Gastroesophageal sphincter (tissue), 4 donors: ENCODE measurements at regions not wholly inside any gene's neighbourhood (a gene's known extent, or its start where the extent isn't known, plus 50 kb on each side); places are given as distances from the start of the nearest gene placed in this dataset.

ENCODE experiments used
- ATAC-seq: fragments of 150-250 bp; one replicate; pipeline ENCODE4 v1.9.1; 2016; ENCODE audit warnings: mild to moderate bottlenecking, moderate library complexity
- H3K27ac ChIP-seq, 4 donors: fragments of 200-600 bp; sonication (generic) in 3 of 4; 1 replicate in 3 of 4; 2 replicates in 1 of 4; pipeline ENCODE4 v1.5.1; 2016 to 2019
- H3K27me3 ChIP-seq: fragments of 200-600 bp; sonication (generic); one replicate; pipeline ENCODE4 v1.5.1; 2019
- H3K36me3 ChIP-seq, 2 donors: fragments of 200-600 bp; sonication (generic); one replicate each; pipeline ENCODE4 v1.5.1; 2019; ENCODE audit warnings: control low read depth in 1 of 2
- H3K4me1 ChIP-seq, 3 donors: fragments of 200-600 bp; sonication (generic); 1 replicate in 2 of 3; 2 replicates in 1 of 3; pipeline ENCODE4 v1.5.1; 2016 to 2019; ENCODE audit warnings: control low read depth in 2 of 3
- H3K4me3 ChIP-seq, 2 donors: fragments of 200-600 bp; sonication (generic); one replicate each; pipeline ENCODE4 v1.5.1; 2019; ENCODE audit warnings: mild to moderate bottlenecking in 1 of 2, moderate library complexity in 1 of 2
- H3K9me3 ChIP-seq, 3 donors: fragments of 200-600 bp; sonication (generic); one replicate each; pipeline ENCODE4 v1.5.1; 2017 to 2019; ENCODE audit warnings: control low read depth in 2 of 3
- EP300 ChIP-seq: sonication (generic); formaldehyde crosslinking; IDR thresholded peaks from one replicate; pipeline ENCODE4 v1.6.1; 2017; ENCODE audit warnings: antibody characterized with exemption, mild to moderate bottlenecking
- POLR2A ChIP-seq, 2 donors: fragments of 450-650 bp; IDR thresholded peaks; one replicate each; pipeline ENCODE4 v1.6.1; 2017; ENCODE audit warnings: antibody characterized with exemption in 2 of 2, mild to moderate bottlenecking in 2 of 2, moderate library complexity in 1 of 2
- POLR2AphosphoS5 ChIP-seq: sonication (generic); formaldehyde crosslinking; IDR thresholded peaks from one replicate; pipeline ENCODE4 v1.6.1; 2017; ENCODE audit warnings: antibody characterized with exemption
- WGBS, 2 donors: methylation state at CpG; one replicate each; pipeline ENCODE4 v1.1.5; 2018; ENCODE audit warnings: low coverage in 1 of 2; 5-methylcytosine and 5-hydroxymethylcytosine counted together
- TF ChIP-seq, protein P1 (sequence below), 4 experiments: fragments of 200-600 bp in 2 of 4; fragments of 450-650 bp in 2 of 4; sonication (generic) in 1 of 4; IDR thresholded peaks; one replicate each; pipeline ENCODE4 v1.5.1; 2017 to 2019; ENCODE audit warnings: antibody characterized with exemption in 4 of 4, mild to moderate bottlenecking in 2 of 4, moderate library complexity in 2 of 4

DNA sequence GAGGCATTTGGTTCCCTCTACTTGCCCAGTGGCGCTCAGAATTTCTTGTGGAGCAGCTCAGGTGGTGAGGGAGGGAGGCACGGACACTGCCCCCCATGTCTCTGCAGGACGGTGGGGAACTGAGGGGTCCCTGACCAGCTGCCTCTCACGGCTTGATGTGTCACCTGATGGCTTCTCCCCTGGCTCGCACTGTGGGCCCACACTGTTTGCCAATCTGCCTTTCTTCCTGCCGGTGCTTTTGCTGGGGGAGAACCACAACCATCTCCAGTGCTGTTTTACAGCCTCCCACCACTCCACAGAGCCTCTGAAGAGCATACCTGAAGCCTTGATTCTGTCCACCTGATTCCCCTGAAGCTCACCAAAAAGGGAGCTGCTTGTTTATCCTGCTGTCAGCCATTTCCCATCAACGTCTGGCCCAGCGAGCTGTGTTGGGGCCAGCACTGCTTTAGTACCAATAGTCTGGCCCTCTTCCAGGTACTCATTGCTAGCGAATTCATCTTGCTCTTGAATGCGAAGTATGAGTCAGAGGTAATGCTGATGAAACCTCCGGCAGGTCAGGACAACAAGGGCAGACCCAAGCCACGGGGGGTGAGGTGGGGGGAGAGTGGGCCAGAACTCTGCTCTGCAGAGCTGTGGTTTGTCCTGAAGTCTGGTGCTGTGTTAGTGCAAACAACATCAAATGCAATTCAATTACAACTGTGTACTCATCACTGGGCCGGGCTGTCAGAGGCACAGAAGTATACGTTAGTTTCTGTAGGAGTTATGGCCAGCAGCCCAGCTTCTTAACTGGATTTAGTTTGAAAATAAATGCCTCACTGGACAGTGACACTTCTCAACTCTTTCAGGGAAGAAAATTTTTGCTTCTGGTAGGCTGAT is 208.3 kb upstream of the JADE1 start:
- Histone ChIP-seq H3K36me3 (no peaks in the 10 kb centered on the region), H3K4me3 (no peak overlapping the region), H3K9me3 (no peaks in the 10 kb centered on the region), H3K27ac (peak overlapping the region; percentile 8 to 61 (median 58)), H3K27me3 (no peaks in the 10 kb centered on the region), H3K4me1 (peaks cover 14 to 33% (median 18%) of the 10 kb centered on the region in 3 donors)
- ATAC-seq, result peak; percentile 89
- WGBS, 2 donors, result 29 to 60% methylated on average over 5 to 9 of the region's 14 CpGs
- TF ChIP-seq, protein P1, sequence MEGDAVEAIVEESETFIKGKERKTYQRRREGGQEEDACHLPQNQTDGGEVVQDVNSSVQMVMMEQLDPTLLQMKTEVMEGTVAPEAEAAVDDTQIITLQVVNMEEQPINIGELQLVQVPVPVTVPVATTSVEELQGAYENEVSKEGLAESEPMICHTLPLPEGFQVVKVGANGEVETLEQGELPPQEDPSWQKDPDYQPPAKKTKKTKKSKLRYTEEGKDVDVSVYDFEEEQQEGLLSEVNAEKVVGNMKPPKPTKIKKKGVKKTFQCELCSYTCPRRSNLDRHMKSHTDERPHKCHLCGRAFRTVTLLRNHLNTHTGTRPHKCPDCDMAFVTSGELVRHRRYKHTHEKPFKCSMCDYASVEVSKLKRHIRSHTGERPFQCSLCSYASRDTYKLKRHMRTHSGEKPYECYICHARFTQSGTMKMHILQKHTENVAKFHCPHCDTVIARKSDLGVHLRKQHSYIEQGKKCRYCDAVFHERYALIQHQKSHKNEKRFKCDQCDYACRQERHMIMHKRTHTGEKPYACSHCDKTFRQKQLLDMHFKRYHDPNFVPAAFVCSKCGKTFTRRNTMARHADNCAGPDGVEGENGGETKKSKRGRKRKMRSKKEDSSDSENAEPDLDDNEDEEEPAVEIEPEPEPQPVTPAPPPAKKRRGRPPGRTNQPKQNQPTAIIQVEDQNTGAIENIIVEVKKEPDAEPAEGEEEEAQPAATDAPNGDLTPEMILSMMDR (IDR thresholded peaks at IDR 0.05), result no peak
- peak; percentile 95 for TF ChIP-seq POLR2AphosphoS5

DNA sequence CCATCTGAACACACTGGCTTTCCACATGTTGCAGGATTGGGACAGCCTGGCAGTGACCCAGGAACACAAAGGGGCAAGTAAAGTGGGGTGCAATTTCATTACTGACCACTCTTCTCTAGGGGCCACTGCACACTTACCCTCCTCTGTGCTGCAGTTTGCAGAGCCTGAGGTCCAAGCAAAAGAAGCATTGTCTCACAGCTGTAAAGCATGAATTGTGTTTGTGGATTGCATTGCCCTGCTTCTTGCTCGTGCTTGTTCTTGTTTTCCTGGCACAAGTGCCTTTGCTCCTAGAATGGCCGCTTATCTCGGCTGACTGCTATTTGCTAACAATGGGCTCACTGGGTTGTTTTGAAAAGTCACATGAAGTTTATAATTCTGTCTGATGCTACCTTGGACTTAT is 209.1 kb upstream of the JADE1 start:
- H3K9me3 ChIP-seq, result no peaks in the 10 kb centered on the region
- peaks cover 14 to 33% (median 18%) of the 10 kb centered on the region in 3 donors for H3K4me1 ChIP-seq
- no peak overlapping the region for H3K4me3 ChIP-seq
- H3K27ac ChIP-seq, result peak overlapping the region in 3 of 4 donors; percentile 57 to 61 (median 60)
- H3K36me3 ChIP-seq, result no peaks in the 10 kb centered on the region
- peak; percentile 8 for ATAC-seq
- 0 to 40% methylated on average over 1 to 3 of the region's 3 CpGs for WGBS, 2 donors
- H3K27me3 ChIP-seq, result no peaks in the 10 kb centered on the region
- TF ChIP-seq EP300 (no peak), POLR2A (IDR thresholded peaks at IDR 0.05) (no peak), POLR2AphosphoS5 (peak; percentile 31)
- TF ChIP-seq, protein P1 (IDR thresholded peaks at IDR 0.05), result peak in 1 of 4 experiments; percentile 5

DNA sequence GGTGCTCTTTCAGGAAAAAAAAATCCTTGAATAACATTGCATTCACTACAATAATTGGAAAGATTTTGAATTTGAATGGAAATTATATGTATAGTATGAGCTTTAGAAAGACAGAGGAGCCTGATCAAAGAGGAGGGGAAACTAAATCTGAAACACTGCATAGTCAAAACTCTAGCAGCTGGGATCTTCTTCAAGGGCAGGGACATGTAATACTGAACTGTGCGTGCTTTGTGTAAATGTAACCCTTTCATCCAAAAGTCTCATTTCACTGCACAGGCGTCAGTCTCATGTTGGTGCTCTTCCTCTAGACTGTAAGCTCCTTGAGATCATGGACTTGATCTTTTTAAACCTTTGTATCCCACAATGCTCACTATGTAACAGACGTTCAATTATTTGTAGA is 212.0 kb upstream of the JADE1 start:
- WGBS, 2 donors, result 100% methylated on average over 2 to 3 of the region's 3 CpGs
- ATAC-seq, result no peak

DNA sequence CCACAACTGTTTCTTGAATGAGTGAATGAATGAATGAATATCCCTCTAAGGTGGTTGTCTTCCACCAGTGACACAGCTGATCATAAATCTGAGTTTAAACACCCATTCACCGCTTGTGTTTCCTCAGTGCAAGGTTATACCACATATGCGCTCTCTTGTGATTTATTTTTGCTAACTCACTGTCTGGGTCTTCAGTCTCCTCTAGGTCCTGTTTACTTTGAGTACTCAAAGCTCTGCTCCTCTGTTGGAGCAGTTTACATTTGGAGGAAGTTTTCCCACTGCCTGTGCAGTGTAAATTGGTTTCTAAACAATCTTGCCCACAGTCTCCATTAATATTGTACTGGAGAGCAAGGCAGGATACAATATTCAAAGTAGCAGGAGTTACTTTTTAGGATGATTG is 212.6 kb upstream of the JADE1 start:
- 63 to 69% methylated on average over 2 of the region's 2 CpGs for WGBS, 2 donors
- no peak for ATAC-seq
- Histone ChIP-seq H3K9me3 (peaks cover 0 to 8% (median 0%) of the 10 kb centered on the region in 3 donors), H3K36me3 (no peaks in the 10 kb centered on the region), H3K27ac (no peak overlapping the region), H3K27me3 (no peaks in the 10 kb centered on the region), H3K4me1 (peaks cover 10 to 28% (median 15%) of the 10 kb centered on the region in 3 donors), H3K4me3 (no peak overlapping the region)
- no peak for TF ChIP-seq EP300
- TF ChIP-seq POLR2A (IDR thresholded peaks at IDR 0.05), result no peak
- no peak for TF ChIP-seq POLR2AphosphoS5
- TF ChIP-seq, protein P1 (IDR thresholded peaks at IDR 0.05), result no peak

More for the DNA sequence above, 212.0 kb upstream of the JADE1 start:
- H3K4me3 ChIP-seq, result no peak overlapping the region
- H3K27ac ChIP-seq, result no peak overlapping the region
- TF ChIP-seq EP300, result no peak
- no peak for TF ChIP-seq POLR2AphosphoS5
- TF ChIP-seq, protein P1 (IDR thresholded peaks at IDR 0.05), result no peak
- TF ChIP-seq POLR2A (IDR thresholded peaks at IDR 0.05), result no peak
- no peaks in the 10 kb centered on the region for H3K27me3 ChIP-seq
- peaks cover 14 to 33% (median 18%) of the 10 kb centered on the region in 3 donors for H3K4me1 ChIP-seq
- H3K9me3 ChIP-seq, result peaks cover 0 to 8% (median 0%) of the 10 kb centered on the region in 3 donors
- no peaks in the 10 kb centered on the region for H3K36me3 ChIP-seq

DNA sequence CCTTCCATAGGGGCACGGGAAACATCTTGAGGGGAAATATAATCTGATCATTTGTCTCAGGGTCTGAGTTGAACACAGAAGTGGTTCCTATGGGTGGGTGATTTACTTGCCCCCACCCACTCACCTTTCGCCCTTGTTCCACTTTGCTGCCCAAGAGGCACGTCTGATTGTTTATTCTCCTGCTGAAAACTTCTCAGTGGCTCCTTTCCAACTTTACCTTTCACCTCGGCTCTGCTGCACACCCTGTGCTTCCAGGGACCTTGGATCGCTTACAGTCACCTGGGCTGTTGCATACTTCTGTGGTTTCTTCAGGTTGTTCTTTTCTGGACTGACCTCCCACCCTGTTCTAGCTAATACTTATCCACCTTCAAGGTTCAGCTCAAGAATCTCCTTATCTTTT is 213.4 kb upstream of the JADE1 start:
- Histone ChIP-seq H3K4me3 (no peak overlapping the region), H3K36me3 (no peaks in the 10 kb centered on the region), H3K4me1 (peaks cover 6 to 23% (median 9%) of the 10 kb centered on the region in 3 donors), H3K27ac (no peak overlapping the region), H3K9me3 (peaks cover 0 to 8% (median 0%) of the 10 kb centered on the region in 3 donors), H3K27me3 (no peaks in the 10 kb centered on the region)
- ATAC-seq, result no peak
- no peak for TF ChIP-seq POLR2A (IDR thresholded peaks at IDR 0.05)
- TF ChIP-seq, protein P1 (IDR thresholded peaks at IDR 0.05), result no peak
- TF ChIP-seq POLR2AphosphoS5, result no peak
- TF ChIP-seq EP300, result no peak
- WGBS, 2 donors, result 83 to 90% methylated on average over 3 to 5 of the region's 5 CpGs
